ENCODE measurements at regions not wholly inside any gene's neighbourhood (a gene's known extent, or its start where the extent isn't known, plus 50 kb on each side); places are given as distances from the start of the nearest gene placed in this dataset.

GRCh38 chr4:117676153-117676552, 358.1 kb upstream of the NDST3 start:
- TF ChIP-seq TCF12 (IDR thresholded peaks at IDR 0.05) (no peak), EZH2phosphoT487 (IDR thresholded peaks at IDR 0.05; ENCODE audit: borderline replicate concordance, low read depth) (no peak), FOXM1 (IDR thresholded peaks at IDR 0.05; ENCODE audit: low read depth) (no peak), RAD21 (IDR thresholded peaks at IDR 0.05; ENCODE audit: low read length) (no peak), GABPA (IDR thresholded peaks at IDR 0.05; ENCODE audit: low read depth) (no peak), REST (IDR thresholded peaks at IDR 0.05; ENCODE audit: low read depth, low read length) (no peak), YY1 (IDR thresholded peaks at IDR 0.05; ENCODE audit: low read depth) (no peak)
- TF ChIP-seq, protein P1, sequence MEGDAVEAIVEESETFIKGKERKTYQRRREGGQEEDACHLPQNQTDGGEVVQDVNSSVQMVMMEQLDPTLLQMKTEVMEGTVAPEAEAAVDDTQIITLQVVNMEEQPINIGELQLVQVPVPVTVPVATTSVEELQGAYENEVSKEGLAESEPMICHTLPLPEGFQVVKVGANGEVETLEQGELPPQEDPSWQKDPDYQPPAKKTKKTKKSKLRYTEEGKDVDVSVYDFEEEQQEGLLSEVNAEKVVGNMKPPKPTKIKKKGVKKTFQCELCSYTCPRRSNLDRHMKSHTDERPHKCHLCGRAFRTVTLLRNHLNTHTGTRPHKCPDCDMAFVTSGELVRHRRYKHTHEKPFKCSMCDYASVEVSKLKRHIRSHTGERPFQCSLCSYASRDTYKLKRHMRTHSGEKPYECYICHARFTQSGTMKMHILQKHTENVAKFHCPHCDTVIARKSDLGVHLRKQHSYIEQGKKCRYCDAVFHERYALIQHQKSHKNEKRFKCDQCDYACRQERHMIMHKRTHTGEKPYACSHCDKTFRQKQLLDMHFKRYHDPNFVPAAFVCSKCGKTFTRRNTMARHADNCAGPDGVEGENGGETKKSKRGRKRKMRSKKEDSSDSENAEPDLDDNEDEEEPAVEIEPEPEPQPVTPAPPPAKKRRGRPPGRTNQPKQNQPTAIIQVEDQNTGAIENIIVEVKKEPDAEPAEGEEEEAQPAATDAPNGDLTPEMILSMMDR (IDR thresholded peaks at IDR 0.05) = no peak
- TF ChIP-seq, protein P2, sequence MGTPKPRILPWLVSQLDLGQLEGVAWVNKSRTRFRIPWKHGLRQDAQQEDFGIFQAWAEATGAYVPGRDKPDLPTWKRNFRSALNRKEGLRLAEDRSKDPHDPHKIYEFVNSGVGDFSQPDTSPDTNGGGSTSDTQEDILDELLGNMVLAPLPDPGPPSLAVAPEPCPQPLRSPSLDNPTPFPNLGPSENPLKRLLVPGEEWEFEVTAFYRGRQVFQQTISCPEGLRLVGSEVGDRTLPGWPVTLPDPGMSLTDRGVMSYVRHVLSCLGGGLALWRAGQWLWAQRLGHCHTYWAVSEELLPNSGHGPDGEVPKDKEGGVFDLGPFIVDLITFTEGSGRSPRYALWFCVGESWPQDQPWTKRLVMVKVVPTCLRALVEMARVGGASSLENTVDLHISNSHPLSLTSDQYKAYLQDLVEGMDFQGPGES (IDR thresholded peaks at IDR 0.05; ENCODE audit: low read depth, low read length) = no peak

Measured in SK-N-SH (cell line).